Endothelial cell (in vitro differentiated cells): ENCODE measurements at regions not wholly inside any gene's neighbourhood (a gene's known extent, or its start where the extent isn't known, plus 50 kb on each side); places are given as distances from the start of the nearest gene placed in this dataset.

ENCODE experiments used
- DNase-seq: peaks from one replicate; pipeline ENCODE4 v3.0.0; 2021; ENCODE audit warnings: low spot score
- H3K27ac Mint-ChIP-seq: one replicate; pipeline ENCODE4 v1.8.0; 2021; ENCODE audit warnings: mixed read lengths, inconsistent platforms; ENCODE audit not compliant: unreplicated experiment
- H3K27me3 Mint-ChIP-seq: one replicate; pipeline ENCODE4 v1.8.0; 2021; ENCODE audit warnings: mild to moderate bottlenecking, moderate library complexity, mixed read lengths, inconsistent platforms; ENCODE audit not compliant: unreplicated experiment
- H3K36me3 Mint-ChIP-seq: one replicate; pipeline ENCODE4 v1.8.0; 2021; ENCODE audit warnings: mild to moderate bottlenecking, low read depth, mixed read lengths, inconsistent platforms; ENCODE audit not compliant: unreplicated experiment
- H3K4me1 Mint-ChIP-seq: one replicate; pipeline ENCODE4 v1.8.0; 2021; ENCODE audit warnings: mild to moderate bottlenecking, mixed read lengths, inconsistent platforms; ENCODE audit not compliant: unreplicated experiment
- H3K4me3 Mint-ChIP-seq: one replicate; pipeline ENCODE4 v1.8.0; 2021; ENCODE audit warnings: mild to moderate bottlenecking, mixed read lengths, inconsistent platforms; ENCODE audit not compliant: unreplicated experiment
- H3K9me3 Mint-ChIP-seq: one replicate; pipeline ENCODE4 v1.8.0; 2021; ENCODE audit warnings: mixed read lengths, inconsistent platforms; ENCODE audit not compliant: unreplicated experiment
- TF ChIP-seq, protein P1 (sequence below): fragments of 200-600 bp; sonication (generic); IDR thresholded peaks from one replicate; pipeline ENCODE4 v1.5.0; 2021; ENCODE audit warnings: antibody characterized with exemption; ENCODE audit not compliant: unreplicated experiment

- H3K36me3 Mint-ChIP-seq: no peaks in the 10 kb centered on the region
- H3K9me3 Mint-ChIP-seq: no peaks in the 10 kb centered on the region
- peaks cover 11% of the 10 kb centered on the region for H3K4me1 Mint-ChIP-seq
- DNase-seq: no peak
- no peak overlapping the region for H3K4me3 Mint-ChIP-seq
- H3K27me3 Mint-ChIP-seq: no peaks in the 10 kb centered on the region
- TF ChIP-seq, protein P1, sequence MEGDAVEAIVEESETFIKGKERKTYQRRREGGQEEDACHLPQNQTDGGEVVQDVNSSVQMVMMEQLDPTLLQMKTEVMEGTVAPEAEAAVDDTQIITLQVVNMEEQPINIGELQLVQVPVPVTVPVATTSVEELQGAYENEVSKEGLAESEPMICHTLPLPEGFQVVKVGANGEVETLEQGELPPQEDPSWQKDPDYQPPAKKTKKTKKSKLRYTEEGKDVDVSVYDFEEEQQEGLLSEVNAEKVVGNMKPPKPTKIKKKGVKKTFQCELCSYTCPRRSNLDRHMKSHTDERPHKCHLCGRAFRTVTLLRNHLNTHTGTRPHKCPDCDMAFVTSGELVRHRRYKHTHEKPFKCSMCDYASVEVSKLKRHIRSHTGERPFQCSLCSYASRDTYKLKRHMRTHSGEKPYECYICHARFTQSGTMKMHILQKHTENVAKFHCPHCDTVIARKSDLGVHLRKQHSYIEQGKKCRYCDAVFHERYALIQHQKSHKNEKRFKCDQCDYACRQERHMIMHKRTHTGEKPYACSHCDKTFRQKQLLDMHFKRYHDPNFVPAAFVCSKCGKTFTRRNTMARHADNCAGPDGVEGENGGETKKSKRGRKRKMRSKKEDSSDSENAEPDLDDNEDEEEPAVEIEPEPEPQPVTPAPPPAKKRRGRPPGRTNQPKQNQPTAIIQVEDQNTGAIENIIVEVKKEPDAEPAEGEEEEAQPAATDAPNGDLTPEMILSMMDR: no peak
- no peak overlapping the region for H3K27ac Mint-ChIP-seq
Observed at GRCh38 chr15:47964229-47964628, 156.6 kb upstream of the SLC24A5 start.

DNA sequence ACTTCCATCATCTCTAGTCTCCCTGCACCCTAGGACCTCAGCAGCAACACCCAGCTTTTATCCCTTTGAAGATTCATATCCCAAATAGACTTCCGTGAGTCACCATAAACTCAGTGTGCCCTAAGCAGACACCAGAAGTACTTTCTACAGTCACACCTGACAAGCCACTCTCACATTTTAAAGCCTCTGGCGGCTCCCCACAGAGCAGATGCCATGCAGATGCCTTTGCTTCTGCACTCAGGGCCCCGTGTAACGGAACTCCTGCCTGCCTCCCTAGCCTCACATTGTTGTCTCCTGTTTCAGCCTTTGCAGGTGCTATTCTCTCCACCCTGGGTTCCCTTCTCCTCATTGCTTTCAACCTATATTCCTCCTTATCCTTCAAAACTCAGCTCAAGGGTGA lies 155.5 kb upstream of the SLC24A5 start:
- Mint-ChIP-seq H3K27me3 (no peaks in the 10 kb centered on the region), H3K4me3 (no peak overlapping the region), H3K27ac (no peak overlapping the region), H3K9me3 (no peaks in the 10 kb centered on the region), H3K4me1 (peaks cover 8% of the 10 kb centered on the region), H3K36me3 (no peaks in the 10 kb centered on the region)
- TF ChIP-seq, protein P1: no peak
- DNase-seq: no peak

DNA sequence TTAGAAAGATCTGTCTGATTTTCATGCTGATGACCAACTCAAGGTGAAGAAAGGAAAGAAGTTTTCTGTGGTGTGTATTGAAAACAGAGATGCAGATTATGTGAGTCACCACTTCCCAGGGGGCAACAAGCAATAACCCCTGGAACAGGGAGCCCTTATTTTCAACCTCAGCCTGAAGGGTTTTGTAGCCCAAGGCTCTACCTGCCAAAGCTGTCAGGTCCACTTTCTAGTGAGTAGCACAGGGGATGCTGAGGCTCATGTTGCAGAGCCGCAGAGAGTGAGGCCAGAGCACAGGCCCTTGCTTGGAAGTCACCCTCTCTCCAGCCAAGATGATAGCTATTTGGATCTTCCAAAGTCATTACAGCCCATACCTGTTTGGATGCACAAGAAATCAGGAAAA lies 152.2 kb upstream of the SLC24A5 start:
- TF ChIP-seq, protein P1: no peak
- DNase-seq: no peak
- H3K36me3 Mint-ChIP-seq: no peaks in the 10 kb centered on the region
- no peaks in the 10 kb centered on the region for H3K9me3 Mint-ChIP-seq
- H3K4me3 Mint-ChIP-seq: no peak overlapping the region
- no peaks in the 10 kb centered on the region for H3K27me3 Mint-ChIP-seq
- H3K27ac Mint-ChIP-seq: no peak overlapping the region
- H3K4me1 Mint-ChIP-seq: peaks cover 8% of the 10 kb centered on the region

DNA sequence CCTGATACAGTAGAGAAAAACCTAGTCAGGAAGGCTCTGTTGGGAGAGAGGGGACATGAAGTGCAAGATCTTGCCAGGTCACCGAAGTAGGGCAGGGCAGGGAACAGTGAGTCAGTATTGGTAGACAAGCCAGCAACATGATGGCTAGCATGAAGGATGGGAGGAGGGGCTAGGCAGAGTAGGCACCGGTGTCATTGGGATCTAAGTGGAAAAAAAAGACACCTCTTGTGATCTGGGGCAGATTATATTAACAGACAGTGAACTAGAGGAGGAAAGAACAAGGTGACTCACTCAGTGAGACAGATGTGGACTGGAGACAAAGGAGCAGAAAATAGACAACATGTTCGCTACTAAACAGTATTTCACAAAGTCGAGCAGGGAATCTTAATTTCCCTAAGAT lies 149.2 kb upstream of the SLC24A5 start:
- Mint-ChIP-seq H3K27me3 (peaks cover 1% of the 10 kb centered on the region), H3K27ac (no peak overlapping the region), H3K36me3 (no peaks in the 10 kb centered on the region), H3K9me3 (no peaks in the 10 kb centered on the region), H3K4me1 (peaks cover 5% of the 10 kb centered on the region), H3K4me3 (no peak overlapping the region)
- DNase-seq: no peak
- TF ChIP-seq, protein P1: no peak

GRCh38 chr15:47972738-47973137 lies 148.1 kb upstream of the SLC24A5 start:
- H3K4me1 Mint-ChIP-seq: no peaks in the 10 kb centered on the region
- H3K36me3 Mint-ChIP-seq: no peaks in the 10 kb centered on the region
- no peak for DNase-seq
- H3K4me3 Mint-ChIP-seq: no peak overlapping the region
- peaks cover 1% of the 10 kb centered on the region for H3K27me3 Mint-ChIP-seq
- TF ChIP-seq, protein P1: no peak
- H3K9me3 Mint-ChIP-seq: no peaks in the 10 kb centered on the region
- no peak overlapping the region for H3K27ac Mint-ChIP-seq
